B cell (primary cell): ENCODE measurements at regions not wholly inside any gene's neighbourhood (a gene's known extent, or its start where the extent isn't known, plus 50 kb on each side); places are given as distances from the start of the nearest gene placed in this dataset.

Experiments used
- ATAC-seq: fragments of 200-7000 bp; cut with Tn5 transposase; one replicate; pipeline ENCODE4 v1.10.0; 2021; ENCODE audit warnings: low read depth, mild to moderate bottlenecking, moderate number of reproducible peaks, moderate library complexity
- CTCF ChIA-PET: fragments of 350-600 bp; sonication (Branson Sonifier 250); formaldehyde crosslinking; loops from one replicate; lab custom pipeline; 2021; ENCODE audit warnings: antibody characterized with exemption, inconsistent platforms; lab: Charles Lee
- POLR2A ChIA-PET: fragments of 350-600 bp; sonication (Branson Sonifier 250); formaldehyde crosslinking; loops from one replicate; lab custom pipeline; 2021; ENCODE audit warnings: antibody characterized with exemption; lab: Charles Lee
- DNase-seq: peaks from one replicate; pipeline ENCODE4 v3.0.0; 2013
- H2AFZ ChIP-seq: 2 replicates; pipeline ENCODE4 v1.6.1; 2012; ENCODE audit warnings: mild to moderate bottlenecking, low read depth, low read length; ENCODE audit not compliant: insufficient read depth, poor library complexity, severe bottlenecking
- H3K27ac ChIP-seq, 2 donors: 1 replicate in 1 of 2; 2 replicates in 1 of 2; pipeline ENCODE4 v1.5.1; 2012 to 2013; ENCODE audit warnings: low read length in 2 of 2, mild to moderate bottlenecking in 2 of 2, moderate library complexity in 1 of 2
- H3K27me3 ChIP-seq, 4 experiments: fragments of 200-600 bp in 1 of 4; sonication (generic) in 1 of 4; replicated peaks in 1 of 4; 1 replicate in 2 of 4; 2 replicates in 2 of 4; pipeline versions ENCODE4 v1.6.1 to v1.7.0; 2013 to 2016; ENCODE audit warnings: low read length in 3 of 4, mild to moderate bottlenecking in 2 of 4, mixed read lengths in 1 of 4, moderate library complexity in 1 of 4; ENCODE audit not compliant: insufficient read depth in 4 of 4, control insufficient read depth in 3 of 4; ENCODE audit errors: control extremely low read depth in 1 of 4
- H3K36me3 ChIP-seq, 2 experiments: replicated peaks in 1 of 2; 1 replicate in 1 of 2; 2 replicates in 1 of 2; pipeline versions ENCODE4 v1.6.1 to v1.7.1; 2013; ENCODE audit warnings: low read length in 1 of 2; ENCODE audit not compliant: insufficient read depth in 2 of 2, control insufficient read depth in 1 of 2; ENCODE audit errors: control extremely low read depth in 1 of 2, extremely low read depth in 1 of 2
- H3K4me1 ChIP-seq, 2 donors: fragments of 200-600 bp in 1 of 2; sonication (generic) in 1 of 2; 1 replicate in 1 of 2; 2 replicates in 1 of 2; pipeline versions ENCODE4 v1.5.1 to v1.6.1; 2013 to 2017; ENCODE audit warnings: low read length in 2 of 2; ENCODE audit not compliant: control insufficient read depth in 2 of 2, insufficient read depth in 2 of 2
- H3K4me2 ChIP-seq: replicated peaks from 2 replicates; pipeline ENCODE3; 2012; ENCODE audit warnings: mild to moderate bottlenecking, low read depth, low read length; ENCODE audit not compliant: poor library complexity, severe bottlenecking
- H3K4me3 ChIP-seq, 5 experiments: fragments of 200-600 bp in 1 of 5; sonication (generic) in 1 of 5; 1 replicate in 3 of 5; 2 replicates in 2 of 5; pipeline versions ENCODE4 v1.5.1 to v1.7.0; 2011 to 2016; ENCODE audit warnings: low read length in 4 of 5, mild to moderate bottlenecking in 4 of 5, low read depth in 2 of 5, control low read depth in 1 of 5, moderate library complexity in 1 of 5; ENCODE audit not compliant: insufficient read depth in 1 of 5; ENCODE audit errors: control extremely low read depth in 1 of 5, extremely low read depth in 1 of 5
- H3K79me2 ChIP-seq: fragments of 200-600 bp; sonication (generic); one replicate; pipeline ENCODE4 v1.6.0; 2016; ENCODE audit warnings: low read length; ENCODE audit not compliant: control insufficient read depth, insufficient read depth
- H3K9ac ChIP-seq: fragments of 200-600 bp; sonication (generic); 2 replicates; pipeline ENCODE4 v1.6.1; 2017; ENCODE audit warnings: mild to moderate bottlenecking, low read length, moderate library complexity
- H3K9me3 ChIP-seq, 3 donors: one replicate each; pipeline versions ENCODE4 v1.6.1 to v1.7.1; 2013; ENCODE audit warnings: low read length in 2 of 3; ENCODE audit not compliant: control insufficient read depth in 2 of 3, insufficient read depth in 1 of 3; ENCODE audit errors: control extremely low read depth in 1 of 3
- H4K20me1 ChIP-seq: 2 replicates; pipeline ENCODE4 v1.6.0; 2012; ENCODE audit warnings: mild to moderate bottlenecking, low read length; ENCODE audit not compliant: insufficient read depth, control insufficient read depth, poor library complexity, severe bottlenecking
- H3K27ac Mint-ChIP-seq: one replicate; pipeline ENCODE4 v1.8.0; 2021; ENCODE audit warnings: mixed read lengths
- H3K27me3 Mint-ChIP-seq: one replicate; pipeline ENCODE4 v1.8.0; 2021; ENCODE audit warnings: mixed read lengths
- H3K4me1 Mint-ChIP-seq: one replicate; pipeline ENCODE4 v1.8.0; 2021; ENCODE audit warnings: mixed read lengths
- H3K4me3 Mint-ChIP-seq: one replicate; pipeline ENCODE4 v1.8.0; 2021; ENCODE audit warnings: mixed read lengths
- H3K9me3 Mint-ChIP-seq: one replicate; pipeline ENCODE4 v1.8.0; 2022; ENCODE audit warnings: mixed read lengths; ENCODE audit not compliant: insufficient read depth
- EZH2 ChIP-seq: IDR thresholded peaks from 2 replicates; pipeline ENCODE4 v1.6.1; 2012; ENCODE audit warnings: borderline replicate concordance, low read depth, mild to moderate bottlenecking, moderate library complexity, low read length; ENCODE audit not compliant: insufficient read depth, poor library complexity, severe bottlenecking
- WGBS: methylation state at CpG from one replicate; pipeline ENCODE4 v1.1.5; 2013; ENCODE audit warnings: missing lambda C conversion rate; ENCODE audit not compliant: insufficient coverage; 5-methylcytosine and 5-hydroxymethylcytosine counted together
- intact Hi-C: fragments of 100-400 bp; cut with micrococcal nuclease; formaldehyde crosslinking; loops from one replicate; pipeline ENCODE4 v1.10.0; 2022
- TF ChIP-seq, protein P1 (sequence below): fragments of 200-600 bp; IDR thresholded peaks from one replicate; pipeline ENCODE4 v1.8.0; 2022; ENCODE audit warnings: antibody characterized with exemption, mild to moderate bottlenecking

DNA sequence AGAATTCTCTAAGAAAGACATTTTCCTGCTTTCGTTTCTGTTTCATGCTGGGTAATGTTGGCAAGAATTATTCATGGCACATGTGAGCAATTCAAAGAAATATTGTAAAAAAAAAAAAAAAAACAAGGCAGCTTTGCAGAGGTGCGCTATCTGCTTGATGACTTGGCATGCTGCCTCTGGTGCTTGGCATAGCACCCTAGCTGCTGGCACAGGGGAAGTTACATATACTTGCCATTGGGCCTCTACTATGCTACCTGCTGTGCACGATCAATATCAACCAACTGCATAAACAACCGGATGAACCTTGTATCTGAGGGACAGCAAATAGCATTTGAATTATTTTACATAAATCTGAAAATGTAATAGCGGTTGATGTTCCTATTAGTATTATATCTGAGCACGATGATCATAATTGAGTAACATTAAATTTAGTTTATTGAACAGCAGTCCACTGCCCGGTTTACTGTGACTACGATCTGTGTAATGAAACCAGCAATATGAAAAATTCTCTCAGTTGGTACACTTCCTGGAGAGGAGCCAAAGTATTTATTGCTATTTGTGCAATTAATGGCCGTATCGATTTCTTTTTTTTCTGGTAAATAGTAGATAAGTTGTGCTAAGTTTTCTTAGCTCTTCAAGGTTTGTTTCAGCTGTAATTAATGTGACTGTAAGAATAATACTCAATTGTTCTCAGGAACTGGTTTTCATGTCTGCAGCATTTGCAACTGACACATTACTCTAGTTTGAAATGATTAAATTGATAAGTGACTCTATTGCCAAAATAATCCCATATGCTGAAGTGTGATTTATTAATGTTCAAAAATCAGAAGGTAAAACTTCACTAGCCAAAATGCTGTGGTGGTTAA is 717.3 kb downstream of the DACH1 start:
- Histone ChIP-seq H2AFZ (no peak overlapping the region), H3K4me2 (no peak overlapping the region), H3K27ac (no peak overlapping the region), H3K9me3 (no peaks in the 10 kb centered on the region), H4K20me1 (no peaks in the 10 kb centered on the region), H3K27me3 (no peaks in the 10 kb centered on the region), H3K79me2 (no peaks in the 10 kb centered on the region), H3K9ac (no peak overlapping the region), H3K4me3 (no peak overlapping the region), H3K4me1 (no peaks in the 10 kb centered on the region), H3K36me3 (no peaks in the 10 kb centered on the region)
- POLR2A ChIA-PET, result no interaction called here
- ATAC-seq, result no peak
- no peaks in the 10 kb centered on the region for H3K4me1 Mint-ChIP-seq
- intact Hi-C loops, result no loop called here
- CTCF ChIA-PET, result no interaction called here
- no peak for TF ChIP-seq EZH2
- TF ChIP-seq, protein P1, sequence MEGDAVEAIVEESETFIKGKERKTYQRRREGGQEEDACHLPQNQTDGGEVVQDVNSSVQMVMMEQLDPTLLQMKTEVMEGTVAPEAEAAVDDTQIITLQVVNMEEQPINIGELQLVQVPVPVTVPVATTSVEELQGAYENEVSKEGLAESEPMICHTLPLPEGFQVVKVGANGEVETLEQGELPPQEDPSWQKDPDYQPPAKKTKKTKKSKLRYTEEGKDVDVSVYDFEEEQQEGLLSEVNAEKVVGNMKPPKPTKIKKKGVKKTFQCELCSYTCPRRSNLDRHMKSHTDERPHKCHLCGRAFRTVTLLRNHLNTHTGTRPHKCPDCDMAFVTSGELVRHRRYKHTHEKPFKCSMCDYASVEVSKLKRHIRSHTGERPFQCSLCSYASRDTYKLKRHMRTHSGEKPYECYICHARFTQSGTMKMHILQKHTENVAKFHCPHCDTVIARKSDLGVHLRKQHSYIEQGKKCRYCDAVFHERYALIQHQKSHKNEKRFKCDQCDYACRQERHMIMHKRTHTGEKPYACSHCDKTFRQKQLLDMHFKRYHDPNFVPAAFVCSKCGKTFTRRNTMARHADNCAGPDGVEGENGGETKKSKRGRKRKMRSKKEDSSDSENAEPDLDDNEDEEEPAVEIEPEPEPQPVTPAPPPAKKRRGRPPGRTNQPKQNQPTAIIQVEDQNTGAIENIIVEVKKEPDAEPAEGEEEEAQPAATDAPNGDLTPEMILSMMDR, result no peak
- no peak overlapping the region for H3K4me3 Mint-ChIP-seq
- no peak overlapping the region for H3K27ac Mint-ChIP-seq
- no peaks in the 10 kb centered on the region for H3K9me3 Mint-ChIP-seq
- no peaks in the 10 kb centered on the region for H3K27me3 Mint-ChIP-seq
- no peak for DNase-seq
- 95% methylated on average over 4 of the region's 10 CpGs for WGBS

GRCh38 chr13:71149046-71149445 is 718.0 kb downstream of the DACH1 start:
- 80% methylated on average over 2 of the region's 3 CpGs for WGBS
- Histone ChIP-seq H2AFZ (no peak overlapping the region), H3K4me2 (no peak overlapping the region), H3K36me3 (no peaks in the 10 kb centered on the region), H4K20me1 (no peaks in the 10 kb centered on the region), H3K27me3 (no peaks in the 10 kb centered on the region), H3K4me1 (no peaks in the 10 kb centered on the region), H3K9me3 (no peaks in the 10 kb centered on the region), H3K9ac (no peak overlapping the region), H3K27ac (no peak overlapping the region), H3K4me3 (no peak overlapping the region), H3K79me2 (no peaks in the 10 kb centered on the region)
- H3K27me3 Mint-ChIP-seq, result no peaks in the 10 kb centered on the region
- TF ChIP-seq, protein P1, result no peak
- TF ChIP-seq EZH2, result no peak
- intact Hi-C loops, result no loop called here
- H3K4me3 Mint-ChIP-seq, result no peak overlapping the region
- ATAC-seq (no peak), DNase-seq (no peak)
- no peaks in the 10 kb centered on the region for H3K9me3 Mint-ChIP-seq
- CTCF ChIA-PET, result no interaction called here
- H3K4me1 Mint-ChIP-seq, result no peaks in the 10 kb centered on the region
- no peak overlapping the region for H3K27ac Mint-ChIP-seq
- POLR2A ChIA-PET, result no interaction called here
